Epithelial cell of esophagus (primary cell): ENCODE measurements at regions not wholly inside any gene's neighbourhood (a gene's known extent, or its start where the extent isn't known, plus 50 kb on each side); places are given as distances from the start of the nearest gene placed in this dataset.

Experiments
- DNase-seq: peaks from one replicate; pipeline ENCODE4 v3.0.0; 2010; ENCODE audit warnings: low read depth
- H3K4me3 ChIP-seq: 2 replicates; pipeline ENCODE4 v1.5.1; 2011; ENCODE audit warnings: mild to moderate bottlenecking, low read length, control low read depth
- TF ChIP-seq, protein P1 (sequence below): IDR thresholded peaks from 2 replicates; pipeline ENCODE4 v1.5.1; 2011; ENCODE audit warnings: low read depth, mild to moderate bottlenecking, low read length, control low read depth, inconsistent platforms; ENCODE audit not compliant: insufficient read depth; ENCODE audit errors: missing control alignments

DNA sequence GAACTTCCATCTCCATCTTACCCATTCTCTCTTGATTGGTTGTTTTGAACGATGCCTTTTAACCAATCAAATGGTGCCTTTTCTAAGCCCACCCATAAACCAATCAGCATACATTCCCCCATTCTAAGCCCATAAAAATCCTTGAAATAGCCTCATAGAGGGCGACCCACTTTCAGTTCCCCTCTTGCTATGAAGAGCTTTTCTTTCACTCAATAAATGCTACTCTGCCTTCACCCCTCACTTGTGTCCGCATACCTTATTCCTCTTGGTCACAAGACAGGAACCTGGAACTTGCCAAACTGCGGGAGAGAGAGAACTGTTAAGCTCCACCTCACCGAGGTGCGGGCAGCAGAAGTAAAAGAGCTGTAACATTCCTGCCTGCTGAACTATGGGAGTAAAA, 1602.0 kb upstream of the LRRTM3 start:
- no peak overlapping the region for H3K4me3 ChIP-seq
- no peak for DNase-seq
- TF ChIP-seq, protein P1, sequence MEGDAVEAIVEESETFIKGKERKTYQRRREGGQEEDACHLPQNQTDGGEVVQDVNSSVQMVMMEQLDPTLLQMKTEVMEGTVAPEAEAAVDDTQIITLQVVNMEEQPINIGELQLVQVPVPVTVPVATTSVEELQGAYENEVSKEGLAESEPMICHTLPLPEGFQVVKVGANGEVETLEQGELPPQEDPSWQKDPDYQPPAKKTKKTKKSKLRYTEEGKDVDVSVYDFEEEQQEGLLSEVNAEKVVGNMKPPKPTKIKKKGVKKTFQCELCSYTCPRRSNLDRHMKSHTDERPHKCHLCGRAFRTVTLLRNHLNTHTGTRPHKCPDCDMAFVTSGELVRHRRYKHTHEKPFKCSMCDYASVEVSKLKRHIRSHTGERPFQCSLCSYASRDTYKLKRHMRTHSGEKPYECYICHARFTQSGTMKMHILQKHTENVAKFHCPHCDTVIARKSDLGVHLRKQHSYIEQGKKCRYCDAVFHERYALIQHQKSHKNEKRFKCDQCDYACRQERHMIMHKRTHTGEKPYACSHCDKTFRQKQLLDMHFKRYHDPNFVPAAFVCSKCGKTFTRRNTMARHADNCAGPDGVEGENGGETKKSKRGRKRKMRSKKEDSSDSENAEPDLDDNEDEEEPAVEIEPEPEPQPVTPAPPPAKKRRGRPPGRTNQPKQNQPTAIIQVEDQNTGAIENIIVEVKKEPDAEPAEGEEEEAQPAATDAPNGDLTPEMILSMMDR = no peak

- TF ChIP-seq, protein P1 = no peak
- no peak overlapping the region for H3K4me3 ChIP-seq
Observed at GRCh38 chr10:65325913-65326312, 1599.9 kb upstream of the LRRTM3 start.

GRCh38 chr10:65328486-65328885, 1597.3 kb upstream of the LRRTM3 start:
- no peak overlapping the region for H3K4me3 ChIP-seq
- DNase-seq = no peak
- TF ChIP-seq, protein P1 = no peak

More at GRCh38 chr10:65325913-65326312, 1599.9 kb upstream of the LRRTM3 start:
- DNase-seq = no peak

GRCh38 chr10:65335311-65335710, 1590.5 kb upstream of the LRRTM3 start:
- TF ChIP-seq, protein P1 = no peak
- no peak for DNase-seq
- no peak overlapping the region for H3K4me3 ChIP-seq

DNA sequence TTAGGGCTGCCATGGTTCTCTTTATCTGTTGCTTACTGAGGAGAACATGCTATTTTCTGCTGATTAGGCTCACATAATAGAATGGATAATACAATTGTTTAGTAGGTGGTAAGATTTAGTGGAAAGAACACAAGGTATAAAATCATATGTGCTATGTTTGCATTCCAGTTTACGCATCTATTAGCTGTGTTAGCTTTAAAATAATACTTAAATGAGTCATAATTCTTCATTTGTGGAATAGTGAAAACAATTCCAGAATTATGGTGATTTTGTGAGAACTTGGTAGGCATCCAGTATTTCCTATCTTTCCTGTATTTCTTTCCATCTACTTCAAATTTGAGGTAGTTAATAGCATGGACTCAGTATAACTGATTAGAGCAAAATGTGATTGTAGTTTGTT, 1585.5 kb upstream of the LRRTM3 start:
- TF ChIP-seq, protein P1 = no peak
- no peak for DNase-seq
- H3K4me3 ChIP-seq = no peak overlapping the region

DNA sequence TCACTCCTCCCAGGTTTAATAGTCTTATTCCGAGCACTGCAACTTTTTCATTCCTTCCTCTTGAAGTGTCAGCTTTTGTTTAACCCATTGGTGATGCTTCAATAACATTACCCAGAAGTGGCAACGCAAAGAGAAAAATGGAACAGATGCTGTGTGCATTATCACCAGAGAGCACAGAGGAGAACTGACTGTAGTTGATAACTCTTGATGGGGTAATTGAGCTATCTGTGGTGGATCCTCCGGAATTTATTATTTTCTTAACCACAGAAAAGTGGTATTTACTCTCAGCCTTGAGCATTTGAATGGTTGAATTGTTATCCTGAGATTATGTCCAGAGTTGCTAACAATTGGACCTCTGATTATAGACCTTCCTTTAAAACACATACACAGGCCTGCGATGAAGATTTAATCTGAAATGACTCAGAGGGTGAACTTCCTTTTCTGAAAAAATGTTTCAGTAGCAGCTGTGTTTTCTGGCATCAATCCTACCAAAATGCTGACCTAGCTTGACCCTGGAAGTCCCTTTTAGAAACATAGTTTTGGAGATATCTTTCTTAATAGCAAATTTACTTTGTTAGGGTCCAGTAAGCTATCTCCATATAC, 1584.4 kb upstream of the LRRTM3 start:
- TF ChIP-seq, protein P1 = no peak
- no peak overlapping the region for H3K4me3 ChIP-seq
- DNase-seq = no peak

- no peak overlapping the region for H3K4me3 ChIP-seq
- no peak for DNase-seq
- TF ChIP-seq, protein P1 = no peak
Observed at GRCh38 chr10:65342245-65342644, 1583.6 kb upstream of the LRRTM3 start.
